Mucosa of gallbladder (tissue), 1 donor: ENCODE measurements at regions not wholly inside any gene's neighbourhood (a gene's known extent, or its start where the extent isn't known, plus 50 kb on each side); places are given as distances from the start of the nearest gene placed in this dataset.
"Not testable (repeated sequence)": the region's sequence is repeated elsewhere in the genome, so short reads cannot be mapped to it uniquely, and the experiment has no call there.

Source experiments
- DNase-seq: peaks from one replicate; pipeline ENCODE4 v3.0.0-alpha.2; 2020; ENCODE audit warnings: low spot score
- donor health status: DM: no; HTN: no; CAD: no.

DNA sequence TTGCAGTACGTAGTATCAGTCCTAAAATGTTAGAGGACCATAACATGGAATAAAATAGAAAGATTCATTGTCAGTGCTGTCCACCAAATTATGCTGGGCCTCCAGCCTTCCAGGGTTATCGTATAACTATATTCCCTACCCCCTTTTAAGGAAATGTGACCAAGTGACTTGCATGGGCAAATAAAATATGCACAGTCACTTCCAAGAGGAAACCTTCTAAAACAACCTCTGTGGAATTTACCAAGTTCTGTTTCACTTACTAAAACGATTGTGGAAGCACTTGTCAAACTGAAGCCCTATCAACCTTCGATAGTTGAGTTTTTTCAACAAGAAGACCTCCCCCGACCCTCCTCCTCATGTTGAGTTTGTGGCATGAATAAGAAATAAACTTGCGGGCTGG is 345.4 kb upstream of the C16orf82 start:
- no peak for DNase-seq

DNA sequence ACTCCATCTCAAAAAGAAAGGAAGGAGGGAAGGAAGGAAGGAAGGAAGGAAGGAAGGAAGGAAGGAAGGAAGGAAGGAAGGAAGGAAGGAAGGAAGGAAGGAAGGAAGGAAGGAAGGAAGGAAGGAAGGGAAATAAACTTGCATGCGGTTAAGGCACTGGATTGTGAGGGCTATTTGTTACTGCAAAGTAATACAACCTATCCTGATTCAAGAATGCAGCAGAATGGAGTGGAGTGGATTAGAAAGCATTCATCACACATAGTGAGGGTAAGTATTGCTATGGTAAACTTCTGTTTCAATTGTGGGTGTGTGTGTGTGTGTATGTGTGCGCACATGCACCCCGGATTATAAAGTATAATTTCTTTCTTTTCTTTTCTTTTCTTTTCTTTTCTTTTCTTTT is 344.8 kb upstream of the C16orf82 start:
- not testable (repeated sequence) for DNase-seq

- DNase-seq = no peak
Measured at GRCh38 chr16:26724189-26724588, 342.5 kb upstream of the C16orf82 start.

- no peak for DNase-seq
Measured at GRCh38 chr16:26727848-26728247, 338.9 kb upstream of the C16orf82 start.

- DNase-seq = no peak
Measured at GRCh38 chr16:26729951-26730541, 336.7 kb upstream of the C16orf82 start.

DNA sequence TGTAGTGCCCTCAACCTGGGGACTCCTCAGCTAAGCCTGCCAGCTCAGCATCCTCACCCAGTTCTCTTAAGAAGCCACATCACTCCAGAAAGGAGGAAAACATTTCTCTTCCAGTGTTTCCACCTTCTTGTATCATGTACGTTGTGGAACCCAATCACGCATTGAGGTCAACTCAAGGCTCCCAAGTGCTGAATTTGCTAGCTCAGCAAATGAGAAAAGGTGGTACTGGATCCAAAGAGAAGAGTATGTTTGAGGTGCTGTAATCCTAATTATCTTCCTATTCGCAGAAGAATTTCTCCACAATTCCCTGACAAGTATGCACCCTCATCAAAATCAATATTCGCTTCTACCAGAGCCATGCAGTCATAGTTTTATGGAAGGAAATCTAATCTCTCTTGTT is 335.0 kb upstream of the C16orf82 start:
- DNase-seq = no peak

GRCh38 chr16:26733710-26734109 is 333.0 kb upstream of the C16orf82 start:
- no peak for DNase-seq

DNA sequence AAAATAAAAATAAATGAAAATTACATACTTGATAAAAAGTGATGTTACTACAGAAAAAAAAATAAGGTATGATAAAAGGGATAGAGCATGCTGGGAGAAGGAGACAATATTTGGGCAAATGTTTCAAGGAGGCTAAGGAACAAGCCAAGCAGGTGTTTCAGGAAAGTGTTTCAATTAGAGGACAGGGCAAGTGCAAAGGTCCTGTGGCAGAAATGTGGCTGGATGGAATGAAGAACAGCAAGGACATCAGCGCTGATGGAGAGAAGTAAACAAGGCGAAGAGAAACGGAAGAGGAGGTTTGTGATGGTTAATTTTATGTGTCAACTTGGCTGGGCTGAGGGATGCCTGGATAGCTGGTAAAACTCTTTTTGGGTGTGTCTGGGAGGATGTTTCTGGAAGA is 331.2 kb upstream of the C16orf82 start:
- no peak for DNase-seq

GRCh38 chr16:26736084-26736483 is 330.6 kb upstream of the C16orf82 start:
- no peak for DNase-seq

GRCh38 chr16:26740771-26741170 is 326.0 kb upstream of the C16orf82 start:
- DNase-seq = no peak

DNA sequence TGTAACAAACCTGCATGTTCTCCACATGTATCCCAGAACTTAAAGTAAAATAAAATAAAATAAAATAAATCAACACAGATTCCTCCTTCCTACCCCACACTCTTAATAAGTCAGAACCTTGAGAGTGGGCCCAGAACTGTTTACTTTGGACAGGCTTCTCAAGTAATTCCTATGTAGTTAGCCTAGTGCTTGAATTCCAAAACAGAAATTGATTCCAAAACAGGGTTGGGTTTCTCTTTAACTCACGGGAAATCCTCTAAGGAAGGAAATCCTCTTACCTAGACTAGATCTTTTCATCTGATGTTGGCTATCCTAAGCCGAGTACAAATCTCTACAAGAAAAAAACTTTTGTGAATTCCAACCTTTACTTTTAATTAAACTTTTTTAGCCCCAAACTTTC is 324.7 kb upstream of the C16orf82 start:
- no peak for DNase-seq

- no peak for DNase-seq
Measured at GRCh38 chr16:26744430-26744829, 322.3 kb upstream of the C16orf82 start.

DNA sequence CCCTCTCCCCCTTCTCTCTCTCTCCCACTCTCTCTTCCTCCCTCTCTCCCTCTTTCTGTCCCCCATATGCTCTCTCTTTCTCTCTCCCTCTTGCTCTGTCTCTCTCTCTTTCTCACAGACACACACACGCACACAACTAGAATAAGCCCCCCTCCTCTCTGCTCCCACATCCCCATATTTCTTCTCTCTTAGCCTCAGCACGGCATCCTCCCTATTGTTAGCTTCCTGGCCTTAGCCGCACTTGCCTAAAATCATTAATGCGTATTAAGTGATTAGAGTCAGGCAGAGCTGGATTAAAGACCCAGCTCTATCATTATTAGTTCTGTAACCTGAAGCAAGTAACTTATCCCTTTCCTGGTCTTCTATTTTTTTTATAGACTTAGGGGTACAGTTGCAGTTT is 319.0 kb upstream of the C16orf82 start:
- DNase-seq = no peak

DNA sequence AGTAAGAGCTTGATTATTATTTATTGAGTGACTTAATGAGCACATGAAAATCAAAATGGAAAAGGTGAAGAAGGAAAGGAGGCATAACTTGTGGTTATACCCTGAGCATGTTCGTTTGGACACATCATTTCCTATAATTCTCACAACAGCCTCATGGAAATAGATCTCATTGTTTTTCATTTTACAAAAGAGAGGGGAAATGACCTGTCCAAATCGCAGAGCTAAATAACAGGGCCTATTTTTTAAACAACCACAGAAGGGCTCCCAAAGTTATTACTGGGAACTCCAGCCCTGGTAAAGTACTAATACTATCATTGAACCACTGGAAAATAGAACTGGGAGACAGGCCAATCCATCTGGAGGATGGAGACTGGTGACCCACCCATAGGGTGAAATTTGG is 317.7 kb upstream of the C16orf82 start:
- DNase-seq = no peak

- no peak for DNase-seq
Measured at GRCh38 chr16:26752166-26752565, 314.6 kb upstream of the C16orf82 start.

DNA sequence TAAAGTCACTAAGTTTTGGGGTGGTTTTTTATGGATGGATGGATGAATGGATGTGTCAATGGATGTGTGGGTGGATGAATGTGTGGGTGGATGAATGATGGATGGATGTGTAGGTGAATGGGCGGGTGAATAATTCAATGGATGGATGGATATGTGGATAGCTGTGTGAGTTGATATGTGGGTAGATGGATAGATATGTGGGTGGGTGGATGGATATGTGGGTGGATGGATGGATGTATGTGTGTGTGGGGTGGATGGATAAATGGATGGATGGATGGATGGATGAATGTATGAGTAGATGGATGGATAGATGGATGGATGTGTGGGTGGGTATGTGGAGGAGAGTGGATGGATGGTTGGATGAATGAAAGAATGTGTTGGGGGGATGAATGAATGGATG is 310.1 kb upstream of the C16orf82 start:
- no peak for DNase-seq

DNA sequence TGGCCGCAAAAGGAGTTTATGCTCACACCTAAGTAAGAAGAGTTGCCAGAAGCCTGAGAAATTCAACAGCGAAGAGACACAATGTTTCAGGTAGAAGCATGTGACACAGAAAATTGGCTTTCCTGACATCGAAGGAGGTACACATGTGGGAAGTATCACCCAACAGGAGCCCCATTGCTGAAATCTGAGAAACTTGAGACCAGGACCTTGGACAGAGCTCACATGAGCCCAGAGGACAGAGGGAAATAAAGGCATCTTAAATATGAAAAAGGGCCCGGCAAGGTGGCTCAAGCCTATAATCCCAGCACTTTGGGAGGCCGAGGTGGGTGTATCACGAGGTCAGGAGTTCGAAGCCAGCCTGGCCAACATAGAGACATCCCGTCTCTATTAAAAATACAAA is 304.1 kb upstream of the C16orf82 start:
- no peak for DNase-seq

DNA sequence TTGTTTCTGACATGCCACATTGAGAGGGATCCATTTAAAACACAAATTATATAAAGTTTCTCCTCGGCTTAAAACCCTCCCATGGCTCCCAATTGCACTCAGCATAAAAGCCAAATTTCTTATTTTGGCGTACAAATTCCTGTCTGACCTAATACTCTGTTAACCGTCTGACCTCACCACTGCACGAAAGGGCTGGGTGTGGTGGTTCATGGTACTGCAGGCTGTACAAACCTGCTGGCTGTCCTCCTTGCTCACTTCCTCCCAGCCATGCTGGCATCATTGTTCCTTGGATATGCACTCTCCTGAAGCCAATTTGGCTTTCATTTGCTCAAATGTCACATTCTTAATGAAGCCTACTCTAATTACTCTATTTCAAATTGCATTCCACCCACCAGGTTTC is 301.6 kb upstream of the C16orf82 start:
- no peak for DNase-seq

DNA sequence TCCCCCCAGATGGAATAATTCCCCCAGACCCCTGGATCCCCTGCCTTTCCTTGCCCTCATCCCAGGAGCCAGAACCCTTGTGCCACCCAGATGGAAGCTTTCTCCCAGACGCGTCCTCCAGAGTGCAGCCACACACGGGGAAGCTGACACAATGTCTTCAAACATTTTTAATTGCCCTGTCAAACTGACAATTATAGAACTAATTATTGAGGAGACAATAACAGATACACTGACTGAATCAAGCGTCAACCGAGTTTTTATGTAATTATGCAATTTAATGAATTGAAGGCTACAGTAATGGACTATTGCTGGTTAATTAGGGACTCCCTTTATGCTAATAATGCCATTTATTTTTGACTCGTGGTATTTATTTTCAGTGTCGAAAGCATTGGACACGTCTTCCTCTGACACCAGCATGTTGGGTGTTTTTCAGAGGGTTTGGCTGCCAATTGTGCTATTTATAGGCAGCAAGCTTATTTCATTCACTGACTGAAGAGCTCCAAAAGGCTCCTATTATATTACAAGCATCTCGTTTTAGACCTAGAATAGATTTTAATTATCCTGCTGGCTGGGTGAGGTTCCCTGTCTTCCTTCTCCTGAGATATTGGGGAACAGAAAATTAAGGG is 298.2 kb upstream of the C16orf82 start:
- no peak for DNase-seq

GRCh38 chr16:26770547-26770946 is 296.2 kb upstream of the C16orf82 start:
- no peak for DNase-seq

GRCh38 chr16:26772503-26772902 is 294.2 kb upstream of the C16orf82 start:
- no peak for DNase-seq

GRCh38 chr16:26777821-26778220 is 288.9 kb upstream of the C16orf82 start:
- DNase-seq = no peak

GRCh38 chr16:26787924-26788323 is 278.8 kb upstream of the C16orf82 start:
- no peak for DNase-seq

DNA sequence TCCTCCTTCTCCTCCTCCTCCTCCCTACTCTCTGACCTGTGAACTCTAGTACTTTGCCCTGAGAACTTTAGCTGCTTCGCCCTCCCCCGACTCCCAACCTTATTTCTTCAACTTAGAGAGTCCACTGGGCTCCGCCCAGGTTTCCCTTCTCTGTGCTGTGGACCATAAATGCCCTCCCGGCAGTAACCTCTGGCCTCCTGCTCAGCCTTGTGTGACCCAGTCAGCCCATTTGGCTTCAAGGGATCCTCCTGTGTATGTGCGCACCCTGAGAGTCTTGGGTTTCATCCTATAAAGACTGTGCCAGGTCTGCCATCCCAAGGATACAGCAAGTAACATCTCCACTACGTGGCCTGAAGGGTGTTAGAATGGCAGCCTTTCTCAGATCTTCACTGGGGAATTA is 275.6 kb upstream of the C16orf82 start:
- DNase-seq = no peak
